PC-3 (cell line): ENCODE measurements at regions not wholly inside any gene's neighbourhood (a gene's known extent, or its start where the extent isn't known, plus 50 kb on each side); places are given as distances from the start of the nearest gene placed in this dataset.

ENCODE experiments used
- EZH2 ChIP-seq: fragments of 300-600 bp; sonication (generic); IDR thresholded peaks from one replicate; pipeline ENCODE4 v1.6.1; 2017; ENCODE audit warnings: antibody characterized with exemption, mild to moderate bottlenecking, low read length; ENCODE audit not compliant: unreplicated experiment
- EZH2phosphoT487 ChIP-seq: fragments of 300-600 bp; sonication (generic); IDR thresholded peaks from 2 replicates; pipeline ENCODE4 v1.6.1; 2018; ENCODE audit warnings: mild to moderate bottlenecking, antibody characterized with exemption, low read length, borderline replicate concordance
- TF ChIP-seq, protein P1 (sequence below): fragments of 300-600 bp; sonication (generic); conservative IDR thresholded peaks from 2 replicates; pipeline ENCODE4 v1.5.1; 2017; ENCODE audit warnings: antibody characterized with exemption, low read depth, mild to moderate bottlenecking, low read length

DNA sequence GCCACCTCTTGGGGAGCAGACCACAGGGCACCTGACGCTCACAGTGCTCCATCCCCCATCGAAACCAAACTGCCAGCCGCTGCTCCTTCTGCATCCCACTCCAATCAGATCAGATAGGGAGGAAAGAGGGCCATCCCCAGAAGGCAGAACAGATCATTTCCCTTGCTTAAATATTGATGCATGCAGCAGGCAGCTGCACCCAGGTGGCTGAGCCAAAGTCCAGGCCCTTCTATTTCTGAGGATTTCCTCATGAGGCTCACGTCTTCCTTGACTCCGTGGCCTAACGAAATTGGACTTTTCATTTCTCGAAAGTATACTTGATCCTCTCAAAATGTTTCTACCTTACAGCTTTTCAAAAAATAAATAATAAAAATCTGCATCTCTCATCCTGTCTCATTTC, 239.2 kb downstream of the ATG4C start:
- TF ChIP-seq, protein P1, sequence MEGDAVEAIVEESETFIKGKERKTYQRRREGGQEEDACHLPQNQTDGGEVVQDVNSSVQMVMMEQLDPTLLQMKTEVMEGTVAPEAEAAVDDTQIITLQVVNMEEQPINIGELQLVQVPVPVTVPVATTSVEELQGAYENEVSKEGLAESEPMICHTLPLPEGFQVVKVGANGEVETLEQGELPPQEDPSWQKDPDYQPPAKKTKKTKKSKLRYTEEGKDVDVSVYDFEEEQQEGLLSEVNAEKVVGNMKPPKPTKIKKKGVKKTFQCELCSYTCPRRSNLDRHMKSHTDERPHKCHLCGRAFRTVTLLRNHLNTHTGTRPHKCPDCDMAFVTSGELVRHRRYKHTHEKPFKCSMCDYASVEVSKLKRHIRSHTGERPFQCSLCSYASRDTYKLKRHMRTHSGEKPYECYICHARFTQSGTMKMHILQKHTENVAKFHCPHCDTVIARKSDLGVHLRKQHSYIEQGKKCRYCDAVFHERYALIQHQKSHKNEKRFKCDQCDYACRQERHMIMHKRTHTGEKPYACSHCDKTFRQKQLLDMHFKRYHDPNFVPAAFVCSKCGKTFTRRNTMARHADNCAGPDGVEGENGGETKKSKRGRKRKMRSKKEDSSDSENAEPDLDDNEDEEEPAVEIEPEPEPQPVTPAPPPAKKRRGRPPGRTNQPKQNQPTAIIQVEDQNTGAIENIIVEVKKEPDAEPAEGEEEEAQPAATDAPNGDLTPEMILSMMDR, result no peak
- TF ChIP-seq EZH2 (no peak), EZH2phosphoT487 (no peak)
